ENCODE measurements at regions not wholly inside any gene's neighbourhood (a gene's known extent, or its start where the extent isn't known, plus 50 kb on each side); places are given as distances from the start of the nearest gene placed in this dataset.
"Not testable (repeated sequence)": the region's sequence is repeated elsewhere in the genome, so short reads cannot be mapped to it uniquely, and the experiment has no call there.

GRCh38 chr21:28078126-28078525 is 914.6 kb downstream of the LTN1 start:
- no peak for DNase-seq (ENCODE audit: low spot score)
- in situ Hi-C loops (cut with HindIII; ENCODE audit: low sequenced_read_pairs): no loop called here

- no peak for DNase-seq (ENCODE audit: low spot score)
- in situ Hi-C loops (cut with HindIII; ENCODE audit: low sequenced_read_pairs): no loop called here
Observed at GRCh38 chr21:28074676-28075075, 918.0 kb downstream of the LTN1 start.

DNA sequence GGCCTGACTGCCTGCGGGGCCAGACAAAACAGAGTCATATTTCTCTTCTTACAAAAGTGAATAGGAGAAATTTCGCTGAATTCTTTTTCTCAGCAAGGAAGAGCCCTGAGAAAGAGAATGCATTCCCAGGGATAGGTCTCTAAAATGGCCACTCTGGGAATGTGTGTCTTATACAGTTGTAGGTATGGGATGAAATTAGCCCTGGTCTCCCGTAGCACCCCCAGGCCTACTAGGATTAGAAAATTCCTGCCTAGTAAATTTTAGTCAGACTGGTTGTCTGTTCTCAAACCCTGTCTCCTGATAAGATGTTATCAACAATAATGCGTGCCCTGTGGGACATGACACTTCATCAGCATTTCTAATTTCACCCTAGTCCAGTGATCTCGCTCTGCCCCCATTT is 920.1 kb downstream of the LTN1 start:
- no peak for DNase-seq (ENCODE audit: low spot score)
- in situ Hi-C loops (cut with HindIII; ENCODE audit: low sequenced_read_pairs): no loop called here

GRCh38 chr21:28069450-28069923 is 923.2 kb downstream of the LTN1 start:
- in situ Hi-C loops (cut with HindIII; ENCODE audit: low sequenced_read_pairs): no loop called here
- no peak for DNase-seq (ENCODE audit: low spot score)

DNA sequence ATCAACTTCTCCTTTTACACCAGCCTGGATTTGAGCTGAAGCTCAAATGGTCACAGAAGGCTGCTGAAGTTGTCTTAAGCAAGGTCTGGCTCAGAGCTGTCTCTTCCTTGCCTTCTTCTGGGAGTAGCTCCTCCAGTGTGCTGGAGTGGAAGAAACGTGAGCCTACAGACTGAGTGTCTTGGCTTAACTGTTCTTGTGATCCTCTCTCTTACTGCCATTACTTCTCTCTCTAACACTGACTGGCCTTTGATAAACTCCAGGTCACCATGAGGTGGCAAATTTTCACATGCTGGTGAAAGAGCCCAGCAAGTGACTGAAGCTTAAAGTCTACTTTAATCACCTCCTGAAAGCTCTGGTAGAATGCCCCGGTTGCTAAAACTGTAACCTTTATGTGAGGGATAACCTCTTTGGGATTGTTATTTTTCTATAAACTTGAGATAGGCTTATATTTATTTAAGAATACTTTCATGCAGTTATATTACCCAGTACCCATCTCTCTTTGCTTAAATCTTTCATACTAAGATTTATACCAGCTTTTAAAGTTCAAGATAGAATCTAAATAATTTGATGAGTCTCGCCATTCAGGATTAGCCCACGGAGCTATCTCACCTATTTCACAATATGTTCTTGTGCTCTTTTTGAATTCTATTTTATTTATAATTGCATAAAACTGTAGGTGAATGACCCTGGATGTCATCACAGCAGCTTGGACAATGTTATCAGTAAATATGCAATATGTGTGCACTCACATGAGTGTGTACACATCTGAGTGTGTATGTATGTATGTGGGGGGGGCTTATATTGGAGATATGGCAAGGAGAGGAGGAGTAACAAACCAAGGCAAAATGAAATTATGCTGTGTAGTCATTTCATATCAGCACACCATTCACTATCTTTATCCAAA is 924.0 kb downstream of the LTN1 start:
- in situ Hi-C loops (cut with HindIII; ENCODE audit: low sequenced_read_pairs): no loop called here
- DNase-seq (ENCODE audit: low spot score): no peak

DNA sequence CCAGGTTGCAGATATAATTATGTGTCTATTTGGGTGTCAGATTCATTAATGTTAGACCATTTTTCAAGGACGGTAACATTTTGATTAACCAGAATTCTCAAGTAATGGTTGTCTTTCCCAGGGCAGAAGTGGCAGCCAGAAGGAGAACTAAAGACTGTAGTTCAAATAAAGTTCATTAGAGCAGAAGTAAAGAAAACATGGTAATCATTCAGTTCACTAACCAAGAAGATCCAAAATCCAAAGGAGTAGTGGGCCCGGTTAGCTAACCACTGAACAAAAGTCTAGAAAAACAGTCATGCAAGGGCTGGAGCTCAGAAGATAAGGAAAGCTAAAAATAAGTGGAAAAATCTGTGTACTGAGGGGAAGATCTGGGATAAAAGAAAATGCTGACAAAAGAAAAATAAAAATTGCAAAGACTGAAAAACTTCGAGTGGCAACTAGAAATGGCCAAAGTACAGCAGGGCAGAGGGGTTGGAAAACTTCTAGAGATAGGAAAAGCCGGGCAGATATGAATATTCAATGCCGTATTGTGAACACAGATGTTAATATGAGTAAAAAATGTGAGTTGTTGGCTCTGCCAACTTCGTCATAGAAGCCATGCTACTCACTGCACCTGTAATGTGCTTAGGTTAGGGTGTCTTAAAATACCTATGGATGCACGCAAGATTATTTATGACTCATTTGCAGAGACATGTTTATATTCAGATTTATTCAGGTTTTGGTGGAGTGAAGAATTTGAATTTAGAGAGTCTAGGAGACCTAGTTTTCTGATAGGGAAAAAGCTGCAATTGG is 925.9 kb downstream of the LTN1 start:
- in situ Hi-C loops (cut with HindIII; ENCODE audit: low sequenced_read_pairs): no loop called here
- no peak for DNase-seq (ENCODE audit: low spot score)

GRCh38 chr21:28066076-28066475 is 926.6 kb downstream of the LTN1 start:
- in situ Hi-C loops (cut with HindIII; ENCODE audit: low sequenced_read_pairs): no loop called here
- DNase-seq (ENCODE audit: low spot score): no peak

- in situ Hi-C loops (cut with HindIII; ENCODE audit: low sequenced_read_pairs): no loop called here
- DNase-seq (ENCODE audit: low spot score): no peak
Observed at GRCh38 chr21:28063241-28064216, 929.1 kb downstream of the LTN1 start.

DNA sequence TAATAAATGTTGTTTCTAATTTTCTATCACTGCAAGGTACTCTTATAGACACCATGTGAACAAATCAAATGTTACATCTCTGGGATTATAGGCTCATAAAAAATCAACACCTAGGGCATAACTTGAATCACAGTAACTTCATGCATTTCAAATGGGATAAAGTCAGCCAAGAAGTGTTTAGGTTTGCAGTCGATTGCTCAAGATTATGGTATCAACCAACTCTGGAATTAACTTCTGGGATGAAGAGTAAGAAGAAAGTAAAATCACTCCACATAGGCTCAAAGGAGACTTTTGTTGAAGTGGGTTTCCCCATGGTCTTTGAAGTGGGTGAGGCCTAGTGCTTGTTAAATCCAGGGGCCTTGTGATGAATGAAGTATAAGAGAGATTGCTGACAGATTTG is 939.7 kb downstream of the LTN1 start:
- DNase-seq (ENCODE audit: low spot score); in situ Hi-C loops (cut with HindIII; ENCODE audit: low sequenced_read_pairs): not testable (repeated sequence)

GRCh38 chr21:28051649-28052048 is 941.0 kb downstream of the LTN1 start:
- in situ Hi-C loops (cut with HindIII; ENCODE audit: low sequenced_read_pairs): not testable (repeated sequence)
- DNase-seq (ENCODE audit: low spot score): peak; percentile 54

- in situ Hi-C loops (cut with HindIII; ENCODE audit: low sequenced_read_pairs); DNase-seq (ENCODE audit: low spot score): not testable (repeated sequence)
Observed at GRCh38 chr21:28035692-28036091, 957.0 kb downstream of the LTN1 start.

- DNase-seq (ENCODE audit: low spot score); in situ Hi-C loops (cut with HindIII; ENCODE audit: low sequenced_read_pairs): not testable (repeated sequence)
Observed at GRCh38 chr21:28034916-28035315, 957.8 kb downstream of the LTN1 start.

DNA sequence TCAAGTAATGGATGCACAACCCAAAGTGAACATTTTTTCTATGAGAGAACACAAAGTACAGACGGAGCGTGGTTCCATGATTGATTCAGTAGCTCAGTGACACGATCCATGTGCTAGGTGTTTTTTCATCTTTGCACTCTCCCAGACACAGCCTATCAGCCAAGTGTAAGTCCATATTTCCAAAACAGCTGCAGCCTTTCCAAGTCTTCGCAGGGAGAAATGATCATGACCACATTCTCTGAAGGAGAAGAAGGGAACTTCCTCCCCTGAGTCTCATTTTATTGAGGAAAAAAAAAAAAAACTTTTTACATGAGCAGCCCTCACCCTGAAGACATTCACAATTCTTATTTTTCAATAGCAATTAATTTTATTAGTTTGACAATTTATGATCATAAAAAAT is 958.3 kb downstream of the LTN1 start:
- in situ Hi-C loops (cut with HindIII; ENCODE audit: low sequenced_read_pairs): not testable (repeated sequence)

DNA sequence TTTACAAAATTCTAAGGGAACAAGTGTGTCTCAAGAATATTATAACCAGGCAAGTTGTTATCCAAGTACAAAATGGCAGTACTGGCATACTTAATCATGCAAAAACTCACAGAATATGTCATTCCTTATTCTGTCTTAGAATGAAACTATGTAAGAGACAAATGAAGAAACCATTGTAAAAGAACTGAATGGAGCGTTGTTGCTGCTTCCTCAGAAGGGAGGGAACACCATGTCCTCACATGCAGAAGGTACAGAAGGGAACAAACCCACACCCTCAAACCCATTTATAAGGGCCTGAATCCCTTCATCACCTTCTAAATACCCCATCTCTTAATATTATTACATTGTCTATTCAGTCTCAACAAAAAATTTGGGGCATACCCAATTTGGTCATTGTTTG is 960.0 kb downstream of the LTN1 start:
- in situ Hi-C loops (cut with HindIII; ENCODE audit: low sequenced_read_pairs); DNase-seq (ENCODE audit: low spot score): not testable (repeated sequence)

More for the DNA sequence above, 958.3 kb downstream of the LTN1 start:
- not testable (repeated sequence) for DNase-seq (ENCODE audit: low spot score)

DNA sequence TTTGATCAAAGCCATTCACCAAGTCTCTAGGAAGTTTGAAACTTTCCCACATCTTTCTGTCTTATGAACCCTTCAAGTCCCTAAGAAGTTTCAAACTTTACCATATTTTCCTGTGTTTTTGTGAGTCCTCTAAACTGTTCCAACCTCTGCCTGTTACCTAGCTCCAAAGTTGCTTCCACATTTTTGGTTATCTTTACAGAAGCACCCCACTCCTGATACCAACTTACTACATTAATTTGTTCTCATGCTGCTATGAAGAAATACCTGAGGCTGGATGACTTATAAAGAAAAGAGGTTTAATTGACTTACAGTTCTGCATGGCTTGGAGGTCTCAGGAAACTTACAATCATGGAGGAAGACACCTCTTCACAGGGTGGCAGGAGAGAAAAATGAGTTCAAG is 961.6 kb downstream of the LTN1 start:
- DNase-seq (ENCODE audit: low spot score); in situ Hi-C loops (cut with HindIII; ENCODE audit: low sequenced_read_pairs): not testable (repeated sequence)

DNA sequence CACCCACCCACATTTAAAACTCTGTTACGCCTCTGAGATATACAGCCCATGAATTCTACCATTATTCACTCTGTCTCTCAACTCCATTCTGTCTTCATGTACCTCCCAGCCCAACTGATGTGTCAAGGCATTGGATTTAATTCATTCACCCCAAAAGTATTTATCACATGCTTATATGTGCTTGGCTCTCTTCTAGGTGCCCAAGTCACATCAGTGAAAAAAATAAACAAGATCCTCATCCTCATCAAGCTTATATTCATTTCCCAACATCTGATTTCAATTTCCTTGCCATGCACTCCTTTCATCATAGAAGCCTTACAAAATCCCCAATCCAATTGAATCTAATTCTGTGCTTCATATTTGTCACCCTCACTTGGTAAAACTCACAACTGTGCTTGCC is 967.6 kb downstream of the LTN1 start:
- in situ Hi-C loops (cut with HindIII; ENCODE audit: low sequenced_read_pairs): no loop called here
- DNase-seq (ENCODE audit: low spot score): no peak

DNA sequence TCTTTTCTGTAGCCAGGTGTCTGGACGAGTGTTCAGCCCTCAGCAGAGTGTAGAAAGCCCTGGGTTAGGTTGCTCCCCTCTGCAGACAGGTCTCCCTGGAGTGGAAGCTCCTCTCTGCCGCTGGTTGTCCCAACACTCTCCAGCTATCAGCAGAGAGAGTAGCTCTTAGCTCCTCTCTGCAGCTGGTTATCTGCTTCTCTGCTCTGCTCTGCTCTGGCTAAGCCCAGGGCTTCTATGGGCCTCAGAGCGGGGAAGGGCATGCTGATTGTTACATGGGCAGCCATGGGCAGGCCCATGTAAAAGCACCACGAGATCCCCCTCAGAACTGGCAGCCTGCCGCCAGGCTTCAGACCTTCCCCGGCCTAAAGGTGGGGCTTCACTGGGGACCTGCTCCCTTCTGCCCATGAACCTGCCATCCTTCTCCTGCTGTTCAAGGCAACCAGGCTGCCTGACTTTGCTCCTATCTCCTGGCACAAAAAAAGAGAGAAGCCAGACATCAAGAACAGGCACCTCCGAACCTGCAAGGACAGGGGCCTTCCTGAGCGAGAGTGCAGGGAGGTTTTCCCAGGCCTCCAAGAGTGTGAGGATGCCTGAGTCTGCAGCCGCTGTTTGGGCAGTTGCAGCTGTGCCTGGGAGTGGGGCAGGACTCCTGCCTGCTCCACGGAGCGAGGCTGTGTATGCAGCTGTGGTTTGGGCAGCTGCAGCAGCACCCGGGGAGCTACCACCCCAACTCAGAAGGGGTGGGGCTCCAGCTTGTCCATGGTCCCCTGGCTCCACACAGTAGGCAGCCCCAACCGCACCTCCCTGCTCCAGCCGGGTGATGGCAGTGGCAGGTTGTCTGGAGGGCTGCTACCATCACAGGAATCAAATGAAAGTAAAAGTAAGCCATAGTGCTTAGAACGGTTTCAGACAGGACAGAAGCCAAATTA is 973.7 kb downstream of the LTN1 start:
- no peak for DNase-seq (ENCODE audit: low spot score)
- in situ Hi-C loops (cut with HindIII; ENCODE audit: low sequenced_read_pairs): no loop called here

GRCh38 chr21:28018213-28018612 is 974.5 kb downstream of the LTN1 start:
- in situ Hi-C loops (cut with HindIII; ENCODE audit: low sequenced_read_pairs): no loop called here

More at GRCh38 chr21:28018213-28018612, 974.5 kb downstream of the LTN1 start:
- no peak for DNase-seq (ENCODE audit: low spot score)

Measured in G401 (cell line).